ENCODE measurements at regions not wholly inside any gene's neighbourhood (a gene's known extent, or its start where the extent isn't known, plus 50 kb on each side); places are given as distances from the start of the nearest gene placed in this dataset.

DNA sequence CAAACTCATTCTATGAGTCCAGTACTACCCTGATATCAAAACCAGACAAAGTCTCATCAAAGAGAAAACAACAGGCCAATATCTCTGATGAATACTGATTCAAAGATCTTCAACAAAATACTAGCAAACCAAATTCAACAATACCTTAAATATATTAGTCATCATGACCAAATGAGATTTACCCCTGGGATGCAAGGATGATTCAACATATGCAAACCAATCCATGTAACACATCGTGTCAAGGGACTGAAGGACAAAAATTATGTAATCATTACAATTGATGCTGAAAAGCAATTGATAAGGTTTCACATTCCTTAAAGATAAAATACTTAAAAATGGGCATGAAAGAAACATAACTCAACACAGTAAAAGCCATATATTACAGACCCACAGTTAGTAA, 1476.9 kb downstream of the SI start:
- Histone ChIP-seq H3K36me3 (no peaks in the 10 kb centered on the region), H3K4me3 (no peak overlapping the region)
- TF ChIP-seq, protein P1, sequence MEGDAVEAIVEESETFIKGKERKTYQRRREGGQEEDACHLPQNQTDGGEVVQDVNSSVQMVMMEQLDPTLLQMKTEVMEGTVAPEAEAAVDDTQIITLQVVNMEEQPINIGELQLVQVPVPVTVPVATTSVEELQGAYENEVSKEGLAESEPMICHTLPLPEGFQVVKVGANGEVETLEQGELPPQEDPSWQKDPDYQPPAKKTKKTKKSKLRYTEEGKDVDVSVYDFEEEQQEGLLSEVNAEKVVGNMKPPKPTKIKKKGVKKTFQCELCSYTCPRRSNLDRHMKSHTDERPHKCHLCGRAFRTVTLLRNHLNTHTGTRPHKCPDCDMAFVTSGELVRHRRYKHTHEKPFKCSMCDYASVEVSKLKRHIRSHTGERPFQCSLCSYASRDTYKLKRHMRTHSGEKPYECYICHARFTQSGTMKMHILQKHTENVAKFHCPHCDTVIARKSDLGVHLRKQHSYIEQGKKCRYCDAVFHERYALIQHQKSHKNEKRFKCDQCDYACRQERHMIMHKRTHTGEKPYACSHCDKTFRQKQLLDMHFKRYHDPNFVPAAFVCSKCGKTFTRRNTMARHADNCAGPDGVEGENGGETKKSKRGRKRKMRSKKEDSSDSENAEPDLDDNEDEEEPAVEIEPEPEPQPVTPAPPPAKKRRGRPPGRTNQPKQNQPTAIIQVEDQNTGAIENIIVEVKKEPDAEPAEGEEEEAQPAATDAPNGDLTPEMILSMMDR (IDR thresholded peaks at IDR 0.05), result no peak

DNA sequence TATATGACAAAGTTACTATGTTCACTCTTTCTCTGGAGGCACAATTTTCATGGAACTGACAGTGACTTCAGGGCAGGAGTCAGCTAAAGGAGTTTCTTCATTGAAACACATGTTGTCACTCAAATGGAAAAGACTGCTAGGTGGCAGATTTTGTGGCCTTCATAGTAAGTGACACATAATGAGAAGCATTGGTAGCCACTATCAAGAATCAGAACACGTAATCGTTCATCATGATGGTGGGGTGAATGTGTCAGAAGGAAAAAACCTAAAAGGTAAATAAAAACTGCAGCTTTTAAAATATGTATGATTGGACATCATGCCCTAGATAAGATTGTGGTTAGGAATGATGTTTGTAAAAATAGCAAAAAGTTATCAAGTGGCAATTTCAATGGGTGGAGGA, 1491.0 kb downstream of the SI start:
- Histone ChIP-seq H3K36me3 (no peaks in the 10 kb centered on the region), H3K27ac (no peak overlapping the region), H3K27me3 (replicated peaks; ENCODE audit: insufficient read depth) (no peaks in the 10 kb centered on the region), H3K9me3 (peaks cover 4% of the 10 kb centered on the region), H3K4me1 (ENCODE audit: control insufficient read depth in 1 of 2, low read depth in 2 of 2) (no peaks in the 10 kb centered on the region), H3K4me3 (no peak overlapping the region)
- TF ChIP-seq, protein P1 (IDR thresholded peaks at IDR 0.05), result no peak
- DNase-seq (ENCODE audit: low spot score), result no peak
- ATAC-seq (ENCODE audit: insufficient number of reproducible peaks, low FRiP score, low read depth), result no peak

More for the DNA sequence above, 1476.9 kb downstream of the SI start:
- H3K27me3 ChIP-seq (replicated peaks; ENCODE audit: insufficient read depth), result no peaks in the 10 kb centered on the region
- H3K27ac ChIP-seq, result no peak overlapping the region
- H3K9me3 ChIP-seq, result no peaks in the 10 kb centered on the region
- ATAC-seq (ENCODE audit: insufficient number of reproducible peaks, low FRiP score, low read depth), result no peak
- no peak for DNase-seq (ENCODE audit: low spot score)
- no peaks in the 10 kb centered on the region for H3K4me1 ChIP-seq (ENCODE audit: control insufficient read depth in 1 of 2, low read depth in 2 of 2)

DNA sequence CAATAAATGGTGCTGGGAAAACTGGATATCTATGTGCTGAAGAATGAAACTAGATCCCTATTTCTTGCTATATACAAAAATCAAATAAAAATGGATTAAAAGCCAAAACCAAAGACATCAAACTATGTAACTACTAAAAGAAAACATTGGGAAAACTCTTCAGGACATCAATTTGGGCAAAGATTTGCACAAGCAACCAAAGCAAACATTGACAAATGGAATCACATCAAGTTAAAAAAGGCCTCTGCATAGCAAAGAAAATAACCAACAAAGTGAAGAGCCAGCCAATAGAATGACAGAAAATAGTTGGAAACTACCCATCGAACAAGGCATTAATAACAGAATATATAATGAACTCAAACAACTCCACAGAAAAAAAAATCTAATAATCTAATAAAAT, 1495.3 kb downstream of the SI start:
- TF ChIP-seq, protein P1 (IDR thresholded peaks at IDR 0.05), result no peak
- DNase-seq (ENCODE audit: low spot score), result no peak
- Histone ChIP-seq H3K4me3 (no peak overlapping the region), H3K27me3 (replicated peaks; ENCODE audit: insufficient read depth) (no peaks in the 10 kb centered on the region), H3K9me3 (peaks cover 4% of the 10 kb centered on the region), H3K36me3 (no peaks in the 10 kb centered on the region), H3K4me1 (ENCODE audit: control insufficient read depth in 1 of 2, low read depth in 2 of 2) (no peaks in the 10 kb centered on the region), H3K27ac (no peak overlapping the region)
- no peak for ATAC-seq (ENCODE audit: insufficient number of reproducible peaks, low FRiP score, low read depth)

DNA sequence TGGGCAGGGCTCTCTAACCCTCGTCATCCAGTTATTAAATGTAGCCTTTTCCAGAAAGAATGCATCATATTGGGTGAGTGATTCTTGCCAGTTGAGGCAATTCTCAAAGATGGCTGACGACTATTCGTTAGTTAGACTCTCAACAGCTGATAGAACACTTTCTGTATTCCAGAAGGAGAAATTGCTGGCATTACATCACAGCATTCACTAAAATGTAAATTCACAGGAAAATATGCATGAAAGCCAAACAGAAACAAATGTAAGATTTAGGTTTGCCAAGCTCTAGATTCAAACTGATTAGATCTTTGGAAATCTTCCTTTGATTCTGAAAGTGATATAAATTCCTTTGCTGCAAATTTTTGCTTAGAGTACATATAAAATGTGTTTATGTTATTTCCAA, 1501.0 kb downstream of the SI start:
- no peak overlapping the region for H3K4me3 ChIP-seq
- no peak overlapping the region for H3K27ac ChIP-seq
- ATAC-seq (ENCODE audit: insufficient number of reproducible peaks, low FRiP score, low read depth) (no peak), DNase-seq (ENCODE audit: low spot score) (no peak)
- TF ChIP-seq, protein P1 (IDR thresholded peaks at IDR 0.05), result no peak
- no peaks in the 10 kb centered on the region for H3K36me3 ChIP-seq
- no peaks in the 10 kb centered on the region for H3K4me1 ChIP-seq (ENCODE audit: control insufficient read depth in 1 of 2, low read depth in 2 of 2)
- H3K9me3 ChIP-seq, result no peaks in the 10 kb centered on the region
- no peaks in the 10 kb centered on the region for H3K27me3 ChIP-seq (replicated peaks; ENCODE audit: insufficient read depth)

DNA sequence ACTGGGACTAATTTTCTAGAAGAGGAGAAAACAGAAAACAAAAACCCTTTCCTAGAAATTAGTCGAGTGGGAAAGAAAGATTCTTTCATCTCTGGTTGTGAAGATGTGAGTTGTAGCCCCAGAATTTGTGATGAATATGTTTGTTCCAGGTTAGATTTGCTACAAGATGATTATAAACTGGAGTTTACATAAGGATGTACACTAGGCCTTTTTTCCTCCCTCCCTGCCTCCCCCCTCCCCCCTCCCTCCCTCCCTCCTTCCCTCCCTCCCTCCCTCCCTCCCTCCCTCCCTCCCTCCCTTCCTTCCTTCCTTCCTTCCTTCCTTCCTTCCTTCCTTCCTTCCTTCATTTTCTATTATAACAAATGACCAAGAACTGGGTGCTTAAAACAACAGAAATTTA, 1502.0 kb downstream of the SI start:
- no peak for ATAC-seq (ENCODE audit: insufficient number of reproducible peaks, low FRiP score, low read depth)
- Histone ChIP-seq H3K4me3 (no peak overlapping the region), H3K36me3 (no peaks in the 10 kb centered on the region), H3K27me3 (replicated peaks; ENCODE audit: insufficient read depth) (no peaks in the 10 kb centered on the region), H3K4me1 (ENCODE audit: control insufficient read depth in 1 of 2, low read depth in 2 of 2) (no peaks in the 10 kb centered on the region), H3K9me3 (no peaks in the 10 kb centered on the region), H3K27ac (no peak overlapping the region)
- TF ChIP-seq, protein P1 (IDR thresholded peaks at IDR 0.05), result no peak
- DNase-seq (ENCODE audit: low spot score), result no peak

Measured in thoracic aorta (tissue), 2 donors.